G401.6 (cell line): ENCODE measurements at regions not wholly inside any gene's neighbourhood (a gene's known extent, or its start where the extent isn't known, plus 50 kb on each side); places are given as distances from the start of the nearest gene placed in this dataset.
"Not testable (repeated sequence)": the region's sequence is repeated elsewhere in the genome, so short reads cannot be mapped to it uniquely, and the experiment has no call there.

ENCODE experiments used
- FAIRE-seq: peaks from 2 replicates; lab custom pipeline; 2012; peaks lifted over from hg19 to GRCh38; lab: Jason Lieb, UNC

DNA sequence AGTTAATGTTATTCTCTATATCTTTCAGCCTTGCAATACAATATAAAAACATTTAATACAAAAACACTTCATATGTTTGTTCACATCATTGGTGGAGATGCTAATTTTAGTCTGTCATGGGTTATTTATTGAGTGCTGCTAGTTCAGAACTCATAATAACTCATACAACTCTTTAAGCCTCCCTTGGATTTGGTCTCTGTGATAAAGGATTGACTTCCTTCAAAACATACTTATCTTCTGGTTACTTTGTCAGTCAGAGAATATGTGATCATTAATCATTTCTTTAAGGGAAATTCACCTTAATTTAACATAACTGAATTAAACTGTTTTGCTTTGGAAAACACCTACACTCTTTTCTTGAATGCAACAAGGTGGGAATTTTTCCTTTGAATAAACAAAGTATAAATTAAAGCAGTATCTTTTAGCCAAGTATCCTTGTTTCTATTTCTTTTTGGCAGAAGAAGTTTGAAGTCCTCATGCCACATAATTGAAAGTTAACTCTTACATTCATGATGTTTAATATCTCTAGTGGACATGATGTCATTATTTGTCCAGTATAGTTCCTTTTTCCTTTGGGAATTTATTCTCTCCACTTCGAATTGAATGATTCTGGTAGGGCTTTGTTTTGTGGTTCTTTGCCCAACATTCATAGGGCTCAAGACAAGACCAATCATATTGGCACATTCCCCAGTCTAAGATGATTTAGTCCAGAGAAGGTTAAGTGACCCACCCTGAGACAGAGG lies 133.2 kb upstream of the CENPW start:
- no peak for FAIRE-seq

- no peak for FAIRE-seq
Measured at GRCh38 chr6:126210398-126211075, 129.4 kb upstream of the CENPW start.

- FAIRE-seq: no peak
Measured at GRCh38 chr6:126217497-126217896, 122.4 kb upstream of the CENPW start.

DNA sequence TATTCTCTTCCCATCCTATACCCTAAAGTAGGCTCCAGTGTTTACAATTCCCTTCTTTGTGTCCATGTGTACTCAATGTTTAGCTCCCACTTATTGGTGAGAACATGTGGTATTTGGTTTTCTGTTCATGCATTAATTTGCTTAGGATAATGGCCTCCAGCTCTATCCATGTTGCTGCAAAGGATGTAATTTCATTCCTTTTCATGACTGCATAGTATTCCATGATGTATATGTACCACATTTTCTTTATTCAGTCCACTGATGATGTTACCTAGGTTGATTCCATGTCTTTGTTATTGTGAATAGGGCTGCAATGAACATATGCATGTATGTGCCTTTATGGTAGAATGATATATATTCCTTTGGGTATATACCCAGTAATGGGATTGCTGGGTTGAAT lies 119.0 kb upstream of the CENPW start:
- not testable (repeated sequence) for FAIRE-seq

DNA sequence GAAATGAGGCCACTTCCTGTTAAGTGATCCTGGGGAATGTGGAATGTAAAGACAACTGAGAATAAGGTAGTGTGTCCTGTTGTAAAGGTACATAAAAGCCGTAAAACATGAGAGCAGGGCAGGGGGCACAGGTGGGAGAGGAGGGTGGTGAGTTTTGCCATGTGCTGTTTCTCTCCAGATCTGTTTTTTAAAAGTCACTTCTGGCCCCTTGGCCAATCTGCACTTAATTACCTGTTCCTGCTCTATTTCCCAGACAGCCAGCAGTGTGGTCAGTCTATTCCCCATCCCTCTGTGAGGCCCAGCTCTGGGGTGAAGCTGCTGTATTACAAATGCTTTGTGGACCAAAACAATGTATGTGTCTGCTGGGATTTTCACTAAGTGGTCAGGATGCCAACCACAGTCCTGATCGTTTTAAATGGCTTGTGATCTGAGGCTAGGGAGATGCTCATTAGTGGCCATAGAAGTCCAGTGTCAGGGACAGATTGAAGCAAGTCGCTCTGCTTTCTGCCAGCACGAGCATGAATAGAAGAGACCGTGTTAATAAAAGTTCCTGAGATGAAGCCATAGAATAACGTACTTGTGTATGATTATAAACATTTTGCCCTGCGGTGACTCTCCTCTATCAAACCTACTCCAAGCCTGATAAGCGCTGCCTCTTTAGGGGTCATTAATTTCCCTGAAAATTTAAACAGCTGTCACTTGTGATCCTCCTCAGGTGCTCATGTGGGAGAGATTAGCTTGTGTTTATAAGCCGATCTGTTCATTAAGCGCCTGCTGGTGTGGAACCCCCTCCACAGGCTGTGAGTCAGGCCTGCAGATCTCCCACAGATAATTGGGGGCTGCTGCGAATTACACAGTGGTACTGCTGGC lies 111.8 kb upstream of the CENPW start:
- no peak for FAIRE-seq

DNA sequence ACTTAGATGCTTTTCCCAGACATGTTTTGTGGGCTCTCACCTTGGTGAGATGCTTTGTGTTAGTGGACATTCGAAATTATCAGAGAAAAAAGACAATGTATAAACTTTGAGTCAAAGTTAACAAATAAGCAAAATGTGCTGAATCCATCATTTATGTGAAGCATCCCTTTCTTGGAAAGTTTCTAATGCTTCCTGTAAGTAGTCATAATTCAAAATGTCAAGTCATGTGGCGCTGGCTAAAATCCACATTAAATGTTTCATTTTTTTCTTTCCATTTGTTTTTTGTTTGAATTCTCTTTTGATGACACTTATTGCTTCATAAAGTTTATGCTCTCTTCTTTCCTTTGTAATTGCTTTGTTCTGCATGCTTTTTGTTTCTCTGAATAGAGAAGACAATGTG lies 107.2 kb upstream of the CENPW start:
- no peak for FAIRE-seq

GRCh38 chr6:126233192-126233591 lies 106.7 kb upstream of the CENPW start:
- FAIRE-seq: no peak

DNA sequence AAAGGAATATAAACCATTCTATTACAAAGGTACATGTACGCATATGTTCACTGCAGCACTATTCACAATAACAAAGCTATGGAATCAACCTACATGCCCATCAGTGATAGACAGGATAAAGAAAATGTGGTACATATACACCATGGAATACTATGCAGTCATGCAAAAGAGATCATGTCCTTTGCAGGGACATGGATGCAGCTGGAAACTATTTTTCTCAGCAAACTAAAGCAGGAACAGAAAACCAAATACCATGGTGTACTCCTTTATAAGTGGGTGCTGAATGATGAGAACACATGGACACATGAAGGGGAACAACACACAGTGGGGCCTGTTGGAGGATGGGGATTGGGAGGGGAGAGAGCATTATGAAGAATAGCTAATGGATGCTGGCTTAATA lies 104.6 kb upstream of the CENPW start:
- FAIRE-seq: no peak

- FAIRE-seq: no peak
Measured at GRCh38 chr6:126245077-126245476, 94.8 kb upstream of the CENPW start.

DNA sequence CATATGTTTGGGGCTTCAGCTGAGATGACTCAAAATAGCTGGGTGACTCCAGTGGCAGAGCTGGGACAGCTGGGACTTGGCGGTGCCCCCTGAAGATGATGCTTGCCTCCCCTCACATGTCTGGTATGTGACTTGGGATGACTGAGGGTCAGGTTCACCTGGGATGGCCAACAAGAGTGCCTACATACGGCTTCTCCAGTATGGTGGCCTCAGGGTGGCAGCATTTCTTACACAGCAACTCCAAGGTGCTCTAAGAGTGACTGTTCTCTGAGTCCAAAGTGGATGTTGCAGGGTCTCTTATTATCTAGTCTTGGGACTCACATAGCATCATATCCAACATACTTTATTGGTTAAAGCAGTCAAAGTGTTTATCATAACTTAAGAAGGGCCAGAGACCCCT lies 87.8 kb upstream of the CENPW start:
- FAIRE-seq: no peak

GRCh38 chr6:126253431-126253830 lies 86.5 kb upstream of the CENPW start:
- no peak for FAIRE-seq

- no peak for FAIRE-seq
Measured at GRCh38 chr6:126258150-126258549, 81.8 kb upstream of the CENPW start.

DNA sequence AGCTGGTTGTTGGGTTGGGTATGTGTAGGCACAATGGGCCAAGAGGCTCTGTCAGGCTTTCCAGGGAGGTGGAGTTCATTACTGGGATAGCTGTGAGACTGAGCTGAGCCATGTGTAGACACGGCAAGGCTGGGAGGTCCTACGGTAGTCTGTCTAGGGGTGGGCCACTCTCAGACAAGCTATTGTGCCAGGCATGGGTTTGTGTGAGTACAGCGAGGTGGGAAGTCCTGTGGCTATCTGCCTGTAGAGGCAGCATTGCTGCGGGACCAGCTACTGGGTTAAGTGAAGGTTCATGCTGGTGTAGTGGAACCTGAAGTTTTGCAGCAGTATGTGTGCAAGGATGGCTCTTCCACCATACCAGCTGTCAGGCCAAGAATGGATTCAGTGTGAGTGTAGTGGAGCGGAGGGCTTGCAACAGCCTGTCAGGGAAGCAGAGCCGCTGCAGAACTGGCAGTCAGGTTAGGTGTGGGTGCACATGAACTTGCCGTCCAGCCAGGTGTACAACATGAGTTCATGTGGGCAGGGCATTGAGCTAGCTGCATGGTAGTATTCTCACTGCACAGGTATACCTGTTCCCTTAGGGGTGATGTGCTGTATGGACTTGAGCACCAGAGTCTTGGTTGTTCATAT lies 78.0 kb upstream of the CENPW start:
- no peak for FAIRE-seq

DNA sequence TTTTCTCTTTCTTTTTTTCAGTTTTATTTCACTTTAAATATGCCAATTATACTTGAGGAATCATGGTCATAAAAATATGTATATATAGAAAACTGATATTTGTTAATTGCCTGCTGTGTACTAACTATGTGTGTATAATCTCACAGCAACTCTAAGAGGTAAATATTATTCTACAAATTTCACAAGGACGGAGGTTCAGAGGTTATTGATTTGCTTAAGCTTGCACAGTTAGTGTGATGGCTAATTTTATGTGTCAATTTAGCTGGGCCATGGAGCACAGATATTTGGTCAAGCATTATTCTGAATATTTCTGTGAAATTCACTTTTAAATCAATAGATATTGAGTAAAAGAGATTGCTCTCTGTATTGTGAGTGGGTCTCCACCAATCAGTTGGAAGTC lies 75.7 kb upstream of the CENPW start:
- no peak for FAIRE-seq

GRCh38 chr6:126266664-126267063 lies 73.3 kb upstream of the CENPW start:
- FAIRE-seq: no peak

DNA sequence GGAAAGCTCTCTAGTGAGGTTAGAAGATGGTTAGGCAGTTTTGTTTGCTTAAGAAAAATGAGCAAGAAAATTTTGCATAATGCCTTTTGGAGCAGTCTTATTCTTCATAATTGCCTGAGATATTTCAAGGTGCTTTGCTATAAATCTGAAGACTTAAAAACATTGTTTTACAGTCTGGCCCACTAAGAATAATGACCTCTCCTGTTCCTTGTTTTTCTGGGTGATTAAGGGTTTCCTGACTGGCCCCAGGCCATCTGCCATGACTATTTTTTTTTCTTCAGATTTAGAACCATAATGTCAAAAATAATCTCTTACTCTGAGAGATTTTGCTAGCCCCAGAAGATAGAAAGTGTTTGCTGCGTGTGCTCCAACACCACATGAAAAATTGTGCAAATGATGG lies 72.3 kb upstream of the CENPW start:
- FAIRE-seq: no peak

DNA sequence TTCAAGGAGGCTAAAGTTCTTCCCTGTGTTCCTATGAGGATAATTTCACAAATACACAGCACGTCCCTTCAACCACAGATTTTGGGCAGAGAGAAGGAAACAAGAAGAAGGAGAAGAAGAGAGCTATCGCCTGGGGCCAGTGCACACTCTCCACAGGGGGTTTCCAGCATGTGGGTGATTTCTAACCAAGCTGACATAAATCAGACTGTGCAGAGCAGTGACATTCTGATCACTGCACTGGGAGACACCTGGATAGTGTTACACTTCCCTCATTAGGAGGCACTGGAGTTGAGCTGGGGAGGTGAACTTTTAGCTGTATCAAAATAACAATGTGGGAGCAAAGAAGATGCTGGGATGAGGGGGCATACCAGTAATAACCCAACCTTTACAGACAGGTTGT lies 71.8 kb upstream of the CENPW start:
- no peak for FAIRE-seq

GRCh38 chr6:126280287-126280686 lies 59.6 kb upstream of the CENPW start:
- FAIRE-seq: no peak

- no peak for FAIRE-seq
Measured at GRCh38 chr6:126285871-126286365, 54.0 kb upstream of the CENPW start.
